K562 (cell line): ENCODE measurements at regions not wholly inside any gene's neighbourhood (a gene's known extent, or its start where the extent isn't known, plus 50 kb on each side); places are given as distances from the start of the nearest gene placed in this dataset.

Experiments
- ATAC-seq: fragments of 200-7000 bp; cut with Tn5 transposase; 3 replicates; pipeline ENCODE4 v1.9.1; 2020; ENCODE audit warnings: moderate library complexity
- BruUV-seq: library from RNA; stranded (reverse); fragments of 400-500 nt; replicated peaks from 2 replicates; lab custom pipeline; 2021; lab: Mats Ljungman, UMichigan
- CTCF ChIA-PET: fragments of 300-600 bp; formaldehyde crosslinking; extraction: SDS; loops from one replicate; lab custom pipeline; 2021; ENCODE audit warnings: low intra/inter-chr PET ratio; lab: Yijun Ruan, JAX
- POLR2A ChIA-PET: fragments of 300-600, 350-650 bp; sonication (Branson Sonifier 250); formaldehyde crosslinking; extraction: SDS; loops from one replicate; lab custom pipeline; 2021; ENCODE audit warnings: antibody characterized with exemption, inconsistent platforms; lab: Yijun Ruan, JAX
- DNase-seq, 4 experiments: peaks; one replicate each; pipeline versions ENCODE4 v3.0.0 to v3.0.0-alpha.2; 2011 to 2018; ENCODE audit warnings: low spot score in 3 of 4, mixed read lengths in 3 of 4; ENCODE audit errors: extremely low read depth in 1 of 4
- FAIRE-seq: peaks from 2 replicates; lab custom pipeline; 2011; peaks lifted over from hg19 to GRCh38; lab: Jason Lieb, UNC
- H2AFZ ChIP-seq: 2 replicates; pipeline ENCODE4 v1.6.0; 2011; ENCODE audit warnings: low read depth, low read length, control low read depth, inconsistent platforms
- H3K27ac ChIP-seq: fragments of 200-600 bp; 3 replicates; pipeline ENCODE4 v1.8.0; 2011; ENCODE audit warnings: low read depth, mild to moderate bottlenecking, control low read depth, inconsistent platforms, low read length, moderate library complexity, mixed read lengths; ENCODE audit errors: extremely low read depth
- H3K27me3 ChIP-seq, 2 experiments: fragments of 300-600 bp in 1 of 2; 2 replicates in 1 of 2; 3 replicates in 1 of 2; pipeline versions ENCODE4 v1.6.0 to v1.8.0; 2011; ENCODE audit warnings: inconsistent platforms in 2 of 2, low read length in 2 of 2, mild to moderate bottlenecking in 1 of 2, mixed read lengths in 1 of 2, moderate library complexity in 1 of 2; ENCODE audit not compliant: control insufficient read depth in 2 of 2, insufficient read depth in 2 of 2
- H3K36me3 ChIP-seq: fragments of 300-600 bp; 3 replicates; pipeline ENCODE4 v1.8.0; 2011; ENCODE audit warnings: mild to moderate bottlenecking, low read length, inconsistent platforms; ENCODE audit not compliant: control insufficient read depth, insufficient read depth
- H3K4me1 ChIP-seq, 2 experiments: fragments of 200-600 bp in 1 of 2; replicated peaks in 1 of 2; 2 replicates in 1 of 2; 3 replicates in 1 of 2; pipeline versions ENCODE4 v1.5.1 to v1.8.0; 2011; ENCODE audit warnings: inconsistent platforms in 2 of 2, low read length in 2 of 2, mild to moderate bottlenecking in 1 of 2, mixed read lengths in 1 of 2, moderate library complexity in 1 of 2; ENCODE audit not compliant: control insufficient read depth in 2 of 2, insufficient read depth in 2 of 2
- H3K4me2 ChIP-seq: 2 replicates; pipeline ENCODE4 v1.6.1; 2011; ENCODE audit warnings: low read length, control low read depth, inconsistent platforms, mixed read lengths; ENCODE audit not compliant: insufficient read depth
- H3K4me3 ChIP-seq: fragments of 200-600 bp; sonication (generic), shearing (Covaris generic); 2 replicates; pipeline ENCODE4 v1.5.1; 2016; ENCODE audit warnings: control low read depth, inconsistent platforms
- H3K79me2 ChIP-seq: fragments of 200-600 bp; 3 replicates; pipeline ENCODE4 v1.8.0; 2011; ENCODE audit warnings: low read length, inconsistent platforms; ENCODE audit not compliant: control insufficient read depth, insufficient read depth
- H3K9ac ChIP-seq, 2 experiments: 2 replicates each; pipeline versions ENCODE4 v1.6.0 to v1.6.1; 2011; ENCODE audit warnings: low read depth in 2 of 2, low read length in 2 of 2, control low read depth in 1 of 2, inconsistent platforms in 1 of 2, mild to moderate bottlenecking in 1 of 2, mixed read lengths in 1 of 2; ENCODE audit not compliant: insufficient read depth in 1 of 2
- H3K9me1 ChIP-seq: one replicate; pipeline ENCODE4 v1.6.0; 2011; ENCODE audit warnings: inconsistent platforms, mild to moderate bottlenecking, low read length, moderate library complexity; ENCODE audit not compliant: control insufficient read depth, insufficient read depth
- H3K9me3 ChIP-seq: replicated peaks from 2 replicates; pipeline ENCODE4 v1.5.1; 2011; ENCODE audit warnings: low read depth, low read length, inconsistent platforms; ENCODE audit not compliant: control insufficient read depth, insufficient read depth
- H4K20me1 ChIP-seq: replicated peaks from 2 replicates; pipeline ENCODE4 v1.6.1; 2011; ENCODE audit warnings: low read length, inconsistent platforms, mixed read lengths; ENCODE audit not compliant: control insufficient read depth, insufficient read depth
- CREBBP ChIP-seq: IDR thresholded peaks from one replicate; pipeline ENCODE4 v1.6.1; 2012; ENCODE audit warnings: low read depth, mild to moderate bottlenecking, control low read depth, inconsistent platforms, low read length
- ETV1 ChIP-seq: fragments of 450-650 bp; conservative IDR thresholded peaks from 2 replicates; pipeline ENCODE4 v1.6.1; 2016; ENCODE audit warnings: missing genetic modification characterization, control low read depth, low read depth, missing compliant biosample characterization
- FOXJ2 ChIP-seq: fragments of 200-800 bp; sonication (Bioruptor generic); IDR thresholded peaks from 2 replicates; pipeline ENCODE4 v1.6.1; 2016; ENCODE audit warnings: missing genetic modification characterization, missing compliant biosample characterization
- MBD1 ChIP-seq: fragments of 250-450 bp; sonication (Bioruptor Pico); IDR thresholded peaks from 2 replicates; pipeline ENCODE4 v1.8.0; 2022; ENCODE audit warnings: inconsistent platforms
- MNT ChIP-seq, 2 experiments: fragments of 450-650 bp; conservative IDR thresholded peaks; 2 replicates each; pipeline ENCODE4 v1.6.1; 2017; ENCODE audit warnings: mild to moderate bottlenecking in 2 of 2, moderate library complexity in 2 of 2
- NR2F6 ChIP-seq: fragments of 450-650 bp; formaldehyde crosslinking; IDR thresholded peaks from 2 replicates; pipeline ENCODE4 v1.4.0; 2020; ENCODE audit warnings: mild to moderate bottlenecking
- POLR2AphosphoS5 ChIP-seq: IDR thresholded peaks from 2 replicates; pipeline ENCODE4 v1.6.1; 2011; ENCODE audit warnings: mild to moderate bottlenecking, low read depth, low read length, moderate library complexity; ENCODE audit not compliant: control insufficient read depth, insufficient read depth
- PTTG1 ChIP-seq: fragments of 450-650 bp; IDR thresholded peaks from 2 replicates; pipeline ENCODE4 v1.6.1; 2016; ENCODE audit warnings: low read depth, mild to moderate bottlenecking, missing genetic modification characterization, missing compliant biosample characterization
- SIN3B ChIP-seq: fragments of 450-650 bp; IDR thresholded peaks from 2 replicates; pipeline ENCODE4 v1.6.1; 2017; ENCODE audit warnings: low read depth, mild to moderate bottlenecking, moderate library complexity
- SNRNP70 ChIP-seq: fragments of 200-400 bp; formaldehyde crosslinking; optimal IDR thresholded peaks from 2 replicates; pipeline ENCODE3; 2017; ENCODE audit warnings: low read depth, low read length
- SRSF1 ChIP-seq: fragments of 200-400 bp; formaldehyde crosslinking; IDR thresholded peaks from 2 replicates; pipeline ENCODE4 v1.6.1; 2017; ENCODE audit warnings: mild to moderate bottlenecking, low read depth, low read length, moderate library complexity
- ZBTB1 ChIP-seq: sonication (generic); formaldehyde crosslinking; IDR thresholded peaks from 2 replicates; pipeline ENCODE4 v1.8.1; 2023; ENCODE audit warnings: missing genetic modification reagents, low read depth, mild to moderate bottlenecking, borderline replicate concordance
- ZFP30 ChIP-seq: fragments of 250-450 bp; sonication (Bioruptor Pico); IDR thresholded peaks from 2 replicates; pipeline ENCODE4 v1.8.0; 2022; ENCODE audit warnings: moderate library complexity, mild to moderate bottlenecking, inconsistent platforms, borderline replicate concordance
- ZNF668 ChIP-seq: fragments of 250-450 bp; sonication (Bioruptor Pico); IDR thresholded peaks from 2 replicates; pipeline ENCODE4 v1.8.0; 2022; ENCODE audit warnings: mild to moderate bottlenecking, inconsistent platforms
- ZNF76 ChIP-seq: fragments of 250-450 bp; sonication (Bioruptor Pico); IDR thresholded peaks from 2 replicates; pipeline ENCODE4 v1.4.0; 2020; ENCODE audit warnings: mild to moderate bottlenecking, moderate library complexity, borderline replicate concordance
- WGBS: fragments of 100-300 bp; shearing (Covaris generic); methylation state at CpG from one replicate; pipeline ENCODE4 v1.1.6; 2016; ENCODE audit warnings: low coverage, mixed read lengths; ENCODE audit not compliant: insufficient coverage; ENCODE audit errors: missing lambda C conversion rate; 5-methylcytosine and 5-hydroxymethylcytosine counted together
- in situ Hi-C: fragments of 300-500 bp; cut with MboI; formaldehyde crosslinking; loops from 4 replicates; pipeline ENCODE4 v1.15.0; 2018; ENCODE audit warnings: inconsistent platforms, mixed read lengths
- intact Hi-C: fragments of 100-400 bp; cut with micrococcal nuclease; formaldehyde crosslinking; loops from 2 replicates; pipeline ENCODE4 v1.14.2; 2022

GRCh38 chr2:53477517-53477916, 290.1 kb upstream of the CHAC2 start:
- in situ Hi-C loops, result no loop called here

GRCh38 chr2:53476834-53477233, 290.8 kb upstream of the CHAC2 start:
- H3K9me3 ChIP-seq, result no peaks in the 10 kb centered on the region
- intact Hi-C loops (no loop called here), in situ Hi-C loops (no loop called here)
- no peak overlapping the region for H3K4me3 ChIP-seq
- H3K4me1 ChIP-seq, result no peaks in the 10 kb centered on the region
- no TSS peak for BruUV-seq
- H3K9me1 ChIP-seq, result no peaks in the 10 kb centered on the region
- DNase-seq (no peak), ATAC-seq (no peak), FAIRE-seq (no peak)
- no peak overlapping the region for H3K27ac ChIP-seq
- no peak overlapping the region for H3K4me2 ChIP-seq
- H2AFZ ChIP-seq, result no peak overlapping the region
- ChIA-PET CTCF (no interaction called here), POLR2A (no interaction called here)
- H3K9ac ChIP-seq, result no peak overlapping the region
- H3K79me2 ChIP-seq, result no peaks in the 10 kb centered on the region
- no peaks in the 10 kb centered on the region for H3K36me3 ChIP-seq
- WGBS, result 0% methylated on average over 6 of the region's 6 CpGs
- no peaks in the 10 kb centered on the region for H3K27me3 ChIP-seq
- H4K20me1 ChIP-seq, result no peaks in the 10 kb centered on the region
- TF ChIP-seq PTTG1 (tag) (no peak), POLR2AphosphoS5 (no peak), CREBBP (no peak), ZNF76 (CRISPR knock-in tag) (no peak), ZFP30 (CRISPR knock-in tag) (no peak), MNT (conservative IDR thresholded peaks at IDR 0.05) (no peak), ETV1 (tag) (no peak), ZNF668 (CRISPR knock-in tag) (no peak), SRSF1 (no peak), MBD1 (no peak), FOXJ2 (tag) (no peak), ZBTB1 (CRISPR knock-in tag) (no peak), SIN3B (no peak), NR2F6 (no peak)

More at GRCh38 chr2:53477517-53477916, 290.1 kb upstream of the CHAC2 start:
- no peak for TF ChIP-seq SNRNP70
- no peak for FAIRE-seq
- no peak overlapping the region for H2AFZ ChIP-seq
- no peak overlapping the region for H3K27ac ChIP-seq
- H3K9me3 ChIP-seq, result no peaks in the 10 kb centered on the region
- no peak for DNase-seq
- ChIA-PET CTCF (no interaction called here), POLR2A (no interaction called here)
- ATAC-seq, result no peak
- 0% methylated on average over 1 of the region's 1 CpG for WGBS
- intact Hi-C loops, result no loop called here
- no peaks in the 10 kb centered on the region for H3K36me3 ChIP-seq
- H3K79me2 ChIP-seq, result no peaks in the 10 kb centered on the region
- no peak overlapping the region for H3K9ac ChIP-seq
- no peaks in the 10 kb centered on the region for H3K9me1 ChIP-seq
- no peak overlapping the region for H3K4me2 ChIP-seq
- H3K27me3 ChIP-seq, result no peaks in the 10 kb centered on the region
- no peak overlapping the region for H3K4me3 ChIP-seq
- H3K4me1 ChIP-seq, result no peaks in the 10 kb centered on the region
- no peaks in the 10 kb centered on the region for H4K20me1 ChIP-seq
- BruUV-seq, result no TSS peak
